Left colon (tissue), 2 donors: ENCODE measurements at regions not wholly inside any gene's neighbourhood (a gene's known extent, or its start where the extent isn't known, plus 50 kb on each side); places are given as distances from the start of the nearest gene placed in this dataset.
"Not testable (repeated sequence)": the region's sequence is repeated elsewhere in the genome, so short reads cannot be mapped to it uniquely, and the experiment has no call there.

Source experiments
- ATAC-seq: fragments of 200-7000 bp; cut with Tn5 transposase; one replicate; pipeline ENCODE4 v1.9.1; 2020; ENCODE audit warnings: mild to moderate bottlenecking, moderate library complexity
- DNase-seq, 2 donors: peaks; one replicate each; pipeline ENCODE4 v3.0.0-alpha.2; 2020
- intact Hi-C, 2 donors: fragments of 100-400 bp; cut with DNase I in 1 of 2; cut with micrococcal nuclease in 1 of 2; formaldehyde crosslinking; loops; one replicate each; pipeline versions ENCODE4 v1.11.2 to v1.14.0; 2022; cut with DNase I, micrococcal nuclease
- donor health status: DM: no; HTN: no; CAD: no.
- donor health status: DM: yes; HTN: yes; CAD: no.

DNA sequence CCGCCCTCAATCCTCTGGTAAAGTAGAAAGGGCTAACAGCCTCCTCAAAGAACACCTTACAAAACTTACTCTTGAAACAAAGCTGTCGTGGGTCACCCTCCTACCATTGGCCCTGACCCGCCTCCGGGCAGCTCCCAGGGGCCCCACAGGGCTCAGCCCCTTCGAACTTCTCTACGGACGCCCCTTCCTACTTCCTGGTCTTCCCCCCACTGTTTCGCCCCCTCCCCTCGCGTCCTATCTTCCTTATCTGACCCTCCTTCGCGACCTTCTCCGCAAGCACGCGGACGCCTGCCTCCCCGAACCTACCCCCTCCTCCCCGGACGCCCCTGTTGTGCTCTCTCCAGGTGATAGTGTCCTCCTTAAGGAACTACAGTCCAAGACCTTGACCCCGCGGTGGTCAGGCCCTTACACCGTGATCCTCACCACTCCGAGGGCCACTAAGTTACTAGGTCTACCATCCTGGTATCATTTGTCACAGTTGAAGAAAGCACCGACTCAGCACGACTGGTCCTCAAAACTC, 963.1 kb downstream of the RPA4 start:
- no peak for ATAC-seq

DNA sequence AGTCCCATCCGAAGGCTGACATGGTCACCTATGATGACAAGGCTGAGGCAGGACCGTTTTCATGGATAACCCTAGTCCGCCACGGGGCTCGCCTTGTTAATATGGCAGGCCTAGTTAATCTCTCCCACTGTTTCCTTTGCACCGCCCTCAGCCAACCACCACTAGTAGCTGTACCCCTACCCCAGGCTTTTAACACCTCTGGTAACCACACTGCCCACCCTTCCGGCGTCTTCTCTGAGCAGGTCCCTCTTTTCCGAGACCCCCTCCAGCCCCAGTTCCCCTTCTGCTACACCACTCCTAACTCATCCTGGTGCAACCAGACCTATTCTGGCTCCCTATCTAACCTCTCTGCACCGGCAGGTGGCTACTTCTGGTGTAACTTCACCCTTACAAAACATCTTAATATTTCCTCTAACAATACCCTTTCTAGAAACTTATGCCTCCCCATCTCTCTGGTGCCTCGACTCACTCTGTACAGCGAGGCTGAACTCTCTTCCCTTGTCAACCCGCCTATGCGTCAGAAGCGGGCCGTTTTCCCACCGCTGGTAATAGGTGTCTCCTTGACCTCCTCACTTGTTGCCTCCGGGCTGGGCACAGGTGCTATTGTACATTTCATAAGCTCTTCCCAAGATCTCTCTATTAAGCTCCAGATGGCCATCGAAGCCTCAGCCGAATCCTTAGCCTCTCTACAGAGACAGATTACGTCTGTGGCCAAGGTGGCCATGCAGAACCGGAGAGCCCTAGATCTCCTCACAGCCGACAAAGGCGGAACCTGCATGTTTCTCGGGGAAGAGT, 964.4 kb downstream of the RPA4 start:
- DNase-seq (no peak), ATAC-seq (no peak)
- intact Hi-C loops: no loop called here

More for the DNA sequence above, 963.1 kb downstream of the RPA4 start:
- intact Hi-C loops: no loop called here
- DNase-seq: no peak

GRCh38 chrX:97849951-97850350, 966.2 kb downstream of the RPA4 start:
- no peak for DNase-seq
- ATAC-seq: no peak
- intact Hi-C loops: no loop called here

DNA sequence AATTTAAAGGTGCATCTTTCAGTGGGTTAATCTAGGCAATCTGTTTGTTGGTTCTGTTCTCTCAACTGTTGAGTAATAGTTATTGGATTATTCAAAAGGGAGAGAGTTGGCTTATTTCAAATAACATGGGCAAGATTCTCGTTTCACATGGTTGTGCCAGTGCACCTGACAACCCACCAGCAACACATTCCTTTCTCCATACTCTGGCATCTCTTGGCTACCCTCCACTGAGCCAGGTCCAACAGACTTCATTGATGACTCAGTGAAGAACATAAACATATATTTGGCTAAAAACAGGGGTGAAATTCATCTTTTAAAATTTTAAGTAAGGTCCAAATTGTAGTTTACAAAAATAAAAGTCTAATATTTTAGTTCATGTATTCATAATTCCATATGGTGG, 967.2 kb downstream of the RPA4 start:
- DNase-seq (no peak), ATAC-seq (no peak)
- intact Hi-C loops: no loop called here

- ATAC-seq (no peak), DNase-seq (no peak)
- intact Hi-C loops: no loop called here
Observed at GRCh38 chrX:97854086-97854485, 970.4 kb downstream of the RPA4 start.

GRCh38 chrX:97858592-97858991, 974.9 kb downstream of the RPA4 start:
- no peak for DNase-seq
- ATAC-seq: no peak
- intact Hi-C loops: no loop called here

DNA sequence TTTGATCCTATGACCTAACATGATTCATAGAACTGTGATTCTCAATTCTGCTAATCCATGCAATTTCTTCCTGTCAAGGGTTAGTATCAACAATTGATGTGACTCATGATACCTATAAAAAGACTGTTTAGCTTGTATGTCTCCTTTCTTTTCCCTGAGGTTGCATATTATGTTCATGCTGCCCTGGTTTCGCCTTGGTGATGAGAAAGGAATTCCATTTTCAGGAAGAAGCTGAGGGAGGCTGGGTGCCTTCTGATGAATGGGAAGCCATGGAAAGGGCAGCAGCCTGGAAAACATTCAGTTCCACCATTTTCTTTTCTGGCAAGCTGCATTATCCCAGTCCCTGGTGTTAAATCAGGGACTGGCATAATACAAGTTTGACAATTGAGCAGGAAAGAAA, 976.5 kb downstream of the RPA4 start:
- intact Hi-C loops: no loop called here
- no peak for ATAC-seq
- no peak for DNase-seq

DNA sequence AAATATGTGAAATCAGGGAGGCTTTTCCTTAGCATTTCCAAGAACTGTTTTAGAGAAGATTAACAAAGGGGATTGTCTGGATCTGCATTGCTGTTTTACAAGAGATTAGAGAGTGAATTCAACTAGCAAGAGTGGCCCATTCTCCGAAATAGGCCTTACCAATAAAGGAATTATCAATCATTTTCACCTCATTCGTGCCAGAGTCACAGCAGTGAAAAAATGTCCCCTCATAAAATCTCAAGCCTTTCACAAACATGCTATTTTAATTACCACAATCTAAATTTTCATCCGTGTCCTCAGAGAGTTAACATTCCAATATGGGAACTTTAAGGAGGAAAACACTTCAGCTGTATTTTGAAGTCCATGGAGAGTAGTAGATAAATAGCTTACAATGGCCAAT, 979.6 kb downstream of the RPA4 start:
- intact Hi-C loops: no loop called here
- no peak for DNase-seq
- no peak for ATAC-seq

DNA sequence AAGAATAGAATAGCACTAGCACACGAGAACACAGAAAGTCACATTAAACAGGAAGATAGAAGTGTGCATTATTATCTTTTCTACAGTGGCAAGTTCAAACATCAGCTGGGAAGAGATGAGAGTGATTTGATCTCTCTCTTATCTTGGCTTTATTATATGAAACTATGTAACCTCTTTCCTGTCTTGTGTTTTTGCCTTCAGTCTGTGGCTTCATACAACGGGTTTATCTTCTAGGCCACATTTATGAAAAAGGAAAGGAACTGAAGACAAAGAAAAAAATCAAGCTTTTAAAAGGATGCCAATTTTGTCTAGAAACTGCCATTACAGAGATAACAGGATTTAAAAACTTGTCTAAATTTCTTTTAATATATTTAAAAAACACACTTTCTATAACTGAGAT, 983.6 kb downstream of the RPA4 start:
- no peak for DNase-seq
- intact Hi-C loops: no loop called here
- no peak for ATAC-seq

- ATAC-seq (no peak), DNase-seq (no peak)
- intact Hi-C loops: no loop called here
Observed at GRCh38 chrX:97876697-97877407, 993.1 kb downstream of the RPA4 start.

- ATAC-seq (no peak), DNase-seq (no peak)
- intact Hi-C loops: no loop called here
Observed at GRCh38 chrX:97882306-97882705, 998.6 kb downstream of the RPA4 start.

DNA sequence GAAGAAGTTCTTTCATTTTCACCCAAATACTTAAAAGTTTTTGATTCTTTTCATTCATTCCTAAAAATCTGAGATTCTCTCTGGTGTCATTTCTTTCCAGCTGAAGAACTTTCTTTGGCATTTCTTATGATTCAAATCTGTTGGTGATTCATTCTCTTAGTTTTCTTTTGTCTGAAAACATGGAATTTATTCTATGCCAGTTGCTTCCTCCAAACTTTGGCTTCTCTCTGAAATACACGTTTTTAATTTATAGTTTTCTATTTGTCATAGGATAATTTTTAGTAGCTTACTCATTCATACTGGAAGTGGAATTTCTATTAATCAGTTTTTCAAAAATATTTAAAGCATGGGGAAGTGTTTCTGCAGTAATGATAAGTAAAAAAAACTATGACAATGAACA, 1012.0 kb downstream of the RPA4 start:
- intact Hi-C loops: no loop called here
- no peak for DNase-seq

GRCh38 chrX:97897998-97898397, 1014.3 kb downstream of the RPA4 start:
- DNase-seq: no peak
- intact Hi-C loops: no loop called here
- ATAC-seq: no peak

More for the DNA sequence above, 1012.0 kb downstream of the RPA4 start:
- ATAC-seq: no peak

- intact Hi-C loops: no loop called here
- DNase-seq: no peak
- ATAC-seq: no peak
Observed at GRCh38 chrX:97898798-97899197, 1015.1 kb downstream of the RPA4 start.

DNA sequence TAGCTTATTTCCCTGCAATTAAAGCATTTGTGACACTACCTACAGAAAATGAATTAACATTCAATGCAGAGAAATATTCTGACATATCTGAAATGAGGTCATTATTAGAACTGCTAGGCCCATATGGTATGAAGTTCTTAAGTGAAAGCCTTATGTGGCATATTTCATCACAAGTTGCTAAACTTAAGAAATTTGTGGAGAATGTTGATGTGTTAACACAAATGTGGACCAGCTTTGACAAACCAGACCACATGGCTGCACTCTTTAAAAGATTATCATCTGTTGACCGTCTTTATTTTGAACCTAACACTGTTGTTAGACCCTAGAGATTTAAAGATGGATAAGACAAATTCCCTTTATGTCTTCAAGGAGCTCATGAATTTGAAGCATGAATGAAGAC, 1024.1 kb downstream of the RPA4 start:
- ATAC-seq (no peak), DNase-seq (no peak)
- intact Hi-C loops: no loop called here

DNA sequence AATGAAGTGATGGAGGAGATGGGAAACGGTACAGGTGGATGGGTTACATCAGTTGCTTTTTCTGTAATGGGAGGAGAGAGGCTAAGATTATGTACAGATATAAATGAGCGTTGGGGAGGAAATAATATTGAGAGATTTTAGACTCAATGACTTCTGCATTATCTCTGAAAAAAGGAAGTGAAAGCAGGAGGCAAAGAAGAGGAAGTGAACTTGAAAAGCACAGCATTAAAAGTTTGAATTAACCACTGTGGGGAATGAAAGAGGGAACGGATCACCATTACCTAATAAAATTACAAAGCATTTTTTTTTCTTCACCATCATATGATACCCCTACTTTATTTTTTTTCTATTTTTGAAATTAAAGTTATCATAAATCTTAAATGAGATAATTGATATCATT, 1025.5 kb downstream of the RPA4 start:
- no peak for ATAC-seq
- no peak for DNase-seq
- intact Hi-C loops: no loop called here

- ATAC-seq, DNase-seq, intact Hi-C loops: not testable (repeated sequence)
Observed at GRCh38 chrX:97915390-97915789, 1031.7 kb downstream of the RPA4 start.

GRCh38 chrX:97921223-97921622, 1037.5 kb downstream of the RPA4 start:
- DNase-seq, intact Hi-C loops, ATAC-seq: not testable (repeated sequence)

DNA sequence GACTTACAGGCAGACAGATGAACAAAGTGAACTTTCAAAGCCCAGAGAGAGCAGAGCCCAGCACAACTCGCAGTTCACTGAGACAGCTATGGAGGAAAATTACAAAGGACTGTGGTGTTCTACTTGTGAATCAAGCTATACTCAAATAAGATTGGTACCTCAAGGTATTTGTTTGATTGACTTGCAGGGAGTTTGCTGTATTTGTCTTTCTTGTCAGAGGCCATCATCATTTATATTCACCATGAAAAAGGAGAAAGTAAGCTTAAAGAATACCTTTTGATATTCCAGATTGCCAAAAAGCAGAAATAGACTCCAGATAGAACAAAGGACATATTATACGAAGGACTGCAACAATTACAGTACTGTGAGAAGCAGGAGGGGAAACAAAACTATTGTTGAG, 1047.9 kb downstream of the RPA4 start:
- intact Hi-C loops: no loop called here
- no peak for ATAC-seq
- no peak for DNase-seq

DNA sequence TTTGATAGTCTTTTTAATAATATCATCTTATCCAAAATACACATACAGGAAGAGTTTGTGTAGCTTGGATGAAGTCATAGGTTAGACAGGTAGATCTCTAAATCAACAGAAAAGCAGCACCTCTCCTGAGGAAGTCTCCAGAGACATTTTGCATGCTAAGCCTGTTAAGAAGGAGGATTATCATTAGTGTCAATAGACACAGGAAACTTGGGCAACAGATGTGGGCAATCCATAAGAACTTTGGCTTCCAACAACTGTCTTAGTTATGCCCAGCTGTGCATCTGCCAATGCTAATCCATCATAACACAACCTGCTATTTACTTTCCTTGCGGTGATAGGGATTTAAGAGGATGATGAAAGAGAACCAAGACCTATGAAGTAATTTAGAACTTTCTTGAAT, 1052.6 kb downstream of the RPA4 start:
- DNase-seq (no peak), ATAC-seq (no peak)
- intact Hi-C loops: no loop called here
